T-helper 17 cell (primary cell): ENCODE measurements at regions not wholly inside any gene's neighbourhood (a gene's known extent, or its start where the extent isn't known, plus 50 kb on each side); places are given as distances from the start of the nearest gene placed in this dataset.
"Not testable (repeated sequence)": the region's sequence is repeated elsewhere in the genome, so short reads cannot be mapped to it uniquely, and the experiment has no call there.

Experiments
- ATAC-seq: fragments of 150-1000 bp; cut with Tn5 transposase; 2 replicates; pipeline ENCODE4 v1.10.0; 2021; ENCODE audit warnings: mild to moderate bottlenecking, moderate library complexity
- DNase-seq, 3 donors: peaks; one replicate each; pipeline versions ENCODE4 v3.0.0 to v3.0.0-alpha.2; 2020 to 2021
- H3K9me3 ChIP-seq: one replicate; pipeline ENCODE4 v1.7.0; 2013; ENCODE audit warnings: low read length, mild to moderate bottlenecking; ENCODE audit not compliant: control insufficient read depth, poor library complexity, severe bottlenecking
- H3K27ac Mint-ChIP-seq: one replicate; pipeline ENCODE4 v1.8.0; 2022; ENCODE audit warnings: mild to moderate bottlenecking, moderate library complexity, mixed read lengths
- H3K27me3 Mint-ChIP-seq: one replicate; pipeline ENCODE4 v1.8.0; 2022; ENCODE audit warnings: mixed read lengths
- H3K36me3 Mint-ChIP-seq: one replicate; pipeline ENCODE4 v1.8.0; 2022; ENCODE audit warnings: low read depth, mixed read lengths
- H3K4me1 Mint-ChIP-seq: one replicate; pipeline ENCODE4 v1.8.0; 2022; ENCODE audit warnings: mild to moderate bottlenecking, mixed read lengths
- H3K4me3 Mint-ChIP-seq: one replicate; pipeline ENCODE4 v1.8.0; 2022; ENCODE audit warnings: mild to moderate bottlenecking, moderate library complexity, mixed read lengths

GRCh38 chr4:186979961-186980745, 256.5 kb upstream of the FAT1 start:
- Mint-ChIP-seq H3K36me3 (no peaks in the 10 kb centered on the region), H3K4me1 (no peaks in the 10 kb centered on the region), H3K4me3 (no peak overlapping the region), H3K27me3 (no peaks in the 10 kb centered on the region), H3K27ac (no peak overlapping the region)
- H3K9me3 ChIP-seq: no peaks in the 10 kb centered on the region
- ATAC-seq (no peak), DNase-seq (no peak)

- no peak overlapping the region for H3K27ac Mint-ChIP-seq
These were observed 257.5 kb upstream of the FAT1 start for GRCh38 chr4:186981161-186981560.

GRCh38 chr4:186982160-186982559, 258.5 kb upstream of the FAT1 start:
- H3K36me3 Mint-ChIP-seq: no peaks in the 10 kb centered on the region
- no peak overlapping the region for H3K4me3 Mint-ChIP-seq
- no peak overlapping the region for H3K27ac Mint-ChIP-seq
- DNase-seq (no peak), ATAC-seq (no peak)
- H3K9me3 ChIP-seq: no peaks in the 10 kb centered on the region
- H3K27me3 Mint-ChIP-seq: no peaks in the 10 kb centered on the region
- H3K4me1 Mint-ChIP-seq: no peaks in the 10 kb centered on the region

More at GRCh38 chr4:186981161-186981560, 257.5 kb upstream of the FAT1 start:
- ATAC-seq: no peak
- DNase-seq: no peak
- Mint-ChIP-seq H3K4me3 (no peak overlapping the region), H3K4me1 (no peaks in the 10 kb centered on the region), H3K36me3 (no peaks in the 10 kb centered on the region), H3K27me3 (no peaks in the 10 kb centered on the region)
- no peaks in the 10 kb centered on the region for H3K9me3 ChIP-seq

- Mint-ChIP-seq H3K4me1 (no peaks in the 10 kb centered on the region), H3K4me3 (no peak overlapping the region), H3K27ac (no peak overlapping the region), H3K27me3 (no peaks in the 10 kb centered on the region), H3K36me3 (no peaks in the 10 kb centered on the region)
- DNase-seq (no peak), ATAC-seq (no peak)
- H3K9me3 ChIP-seq: no peaks in the 10 kb centered on the region
These were observed 260.5 kb upstream of the FAT1 start for GRCh38 chr4:186984105-186984644.

GRCh38 chr4:186999686-187000085, 276.0 kb upstream of the FAT1 start:
- no peaks in the 10 kb centered on the region for H3K9me3 ChIP-seq
- Mint-ChIP-seq H3K4me3 (no peak overlapping the region), H3K4me1 (no peaks in the 10 kb centered on the region), H3K27me3 (no peaks in the 10 kb centered on the region), H3K27ac (no peak overlapping the region), H3K36me3 (no peaks in the 10 kb centered on the region)
- ATAC-seq: no peak
- DNase-seq: no peak

- H3K27ac Mint-ChIP-seq: no peak overlapping the region
These were observed 276.6 kb upstream of the FAT1 start for GRCh38 chr4:187000281-187000680.

GRCh38 chr4:187002133-187002532, 278.5 kb upstream of the FAT1 start:
- not testable (repeated sequence) for H3K27ac Mint-ChIP-seq, ATAC-seq, DNase-seq, H3K4me3 Mint-ChIP-seq, H3K4me1 Mint-ChIP-seq, H3K36me3 Mint-ChIP-seq, H3K27me3 Mint-ChIP-seq, H3K9me3 ChIP-seq

More at GRCh38 chr4:187000281-187000680, 276.6 kb upstream of the FAT1 start:
- no peaks in the 10 kb centered on the region for H3K4me1 Mint-ChIP-seq
- DNase-seq (no peak), ATAC-seq (no peak)
- H3K4me3 Mint-ChIP-seq: no peak overlapping the region
- H3K36me3 Mint-ChIP-seq: no peaks in the 10 kb centered on the region
- H3K9me3 ChIP-seq: no peaks in the 10 kb centered on the region
- no peaks in the 10 kb centered on the region for H3K27me3 Mint-ChIP-seq

- no peak for ATAC-seq
- DNase-seq: no peak
- no peaks in the 10 kb centered on the region for H3K4me1 Mint-ChIP-seq
- no peak overlapping the region for H3K4me3 Mint-ChIP-seq
- H3K27me3 Mint-ChIP-seq: no peaks in the 10 kb centered on the region
- no peaks in the 10 kb centered on the region for H3K9me3 ChIP-seq
- H3K27ac Mint-ChIP-seq: no peak overlapping the region
- H3K36me3 Mint-ChIP-seq: no peaks in the 10 kb centered on the region
These were observed 281.0 kb upstream of the FAT1 start for GRCh38 chr4:187004628-187005027.

GRCh38 chr4:187006189-187006618, 282.5 kb upstream of the FAT1 start:
- H3K27ac Mint-ChIP-seq: no peak overlapping the region
- no peaks in the 10 kb centered on the region for H3K36me3 Mint-ChIP-seq
- no peaks in the 10 kb centered on the region for H3K4me1 Mint-ChIP-seq
- ATAC-seq: no peak
- no peak for DNase-seq
- no peak overlapping the region for H3K4me3 Mint-ChIP-seq
- H3K9me3 ChIP-seq: no peaks in the 10 kb centered on the region
- no peaks in the 10 kb centered on the region for H3K27me3 Mint-ChIP-seq

- Mint-ChIP-seq H3K36me3 (no peaks in the 10 kb centered on the region), H3K27ac (no peak overlapping the region), H3K4me1 (no peaks in the 10 kb centered on the region), H3K4me3 (no peak overlapping the region), H3K27me3 (no peaks in the 10 kb centered on the region)
- no peak for DNase-seq
- no peak for ATAC-seq
- no peaks in the 10 kb centered on the region for H3K9me3 ChIP-seq
These were observed 286.4 kb upstream of the FAT1 start for GRCh38 chr4:187010052-187010451.

GRCh38 chr4:187016101-187016500, 292.4 kb upstream of the FAT1 start:
- Mint-ChIP-seq H3K4me1 (no peaks in the 10 kb centered on the region), H3K27ac (no peak overlapping the region)

GRCh38 chr4:187017147-187017546, 293.5 kb upstream of the FAT1 start:
- Mint-ChIP-seq H3K27me3 (no peaks in the 10 kb centered on the region), H3K4me3 (no peak overlapping the region), H3K36me3 (no peaks in the 10 kb centered on the region), H3K4me1 (no peaks in the 10 kb centered on the region), H3K27ac (no peak overlapping the region)
- DNase-seq (no peak), ATAC-seq (no peak)
- no peaks in the 10 kb centered on the region for H3K9me3 ChIP-seq

More at GRCh38 chr4:187016101-187016500, 292.4 kb upstream of the FAT1 start:
- H3K36me3 Mint-ChIP-seq: no peaks in the 10 kb centered on the region
- no peak for ATAC-seq
- no peak for DNase-seq
- no peaks in the 10 kb centered on the region for H3K27me3 Mint-ChIP-seq
- H3K4me3 Mint-ChIP-seq: no peak overlapping the region
- no peaks in the 10 kb centered on the region for H3K9me3 ChIP-seq

- no peak overlapping the region for H3K27ac Mint-ChIP-seq
- H3K4me1 Mint-ChIP-seq: no peaks in the 10 kb centered on the region
- no peaks in the 10 kb centered on the region for H3K9me3 ChIP-seq
- DNase-seq: no peak
- H3K4me3 Mint-ChIP-seq: no peak overlapping the region
- no peaks in the 10 kb centered on the region for H3K36me3 Mint-ChIP-seq
- ATAC-seq: no peak
- no peaks in the 10 kb centered on the region for H3K27me3 Mint-ChIP-seq
These were observed 296.2 kb upstream of the FAT1 start for GRCh38 chr4:187019896-187020295.

GRCh38 chr4:187020676-187021075, 297.0 kb upstream of the FAT1 start:
- no peaks in the 10 kb centered on the region for H3K27me3 Mint-ChIP-seq
- no peak overlapping the region for H3K4me3 Mint-ChIP-seq
- no peaks in the 10 kb centered on the region for H3K36me3 Mint-ChIP-seq
- no peaks in the 10 kb centered on the region for H3K4me1 Mint-ChIP-seq
- no peak overlapping the region for H3K27ac Mint-ChIP-seq
- ATAC-seq (no peak), DNase-seq (no peak)
- no peaks in the 10 kb centered on the region for H3K9me3 ChIP-seq
